Right renal pelvis (tissue), 4 donors: ENCODE measurements at regions not wholly inside any gene's neighbourhood (a gene's known extent, or its start where the extent isn't known, plus 50 kb on each side); places are given as distances from the start of the nearest gene placed in this dataset.
A peak's percentile ranks its signal among the peaks of the same experiment; 100 is the strongest.

Source experiments
- DNase-seq, 4 donors: peaks; one replicate each; pipeline ENCODE4 v3.0.0-alpha.2; 2013; ENCODE audit warnings: low read depth in 4 of 4, low spot score in 3 of 4, missing footprints in 1 of 4

- no peak for DNase-seq
These were observed 183.1 kb downstream of the CHST1 start for GRCh38 chr11:45482331-45482730.

- DNase-seq: no peak
These were observed 184.4 kb downstream of the CHST1 start for GRCh38 chr11:45481026-45481425.

GRCh38 chr11:45477588-45477987 is 187.8 kb downstream of the CHST1 start:
- no peak for DNase-seq

GRCh38 chr11:45476126-45476525 is 189.3 kb downstream of the CHST1 start:
- DNase-seq: no peak

- DNase-seq: no peak
These were observed 189.0 kb upstream of the SYT13 start for GRCh38 chr11:45475173-45475572.

- DNase-seq: peak in 2 of 4 donors; percentile 13 to 25
These were observed 187.3 kb upstream of the SYT13 start for GRCh38 chr11:45473341-45473895.

GRCh38 chr11:45472716-45473317 is 186.7 kb upstream of the SYT13 start:
- DNase-seq: no peak

GRCh38 chr11:45471266-45471665 is 185.1 kb upstream of the SYT13 start:
- DNase-seq: no peak

- DNase-seq: no peak
These were observed 184.6 kb upstream of the SYT13 start for GRCh38 chr11:45470794-45471167.

GRCh38 chr11:45470151-45470793 is 184.1 kb upstream of the SYT13 start:
- DNase-seq: no peak

- peak in 3 of 4 donors; percentile 16 to 22 (median 18) for DNase-seq
These were observed 182.2 kb upstream of the SYT13 start for GRCh38 chr11:45468267-45468856.

- no peak for DNase-seq
These were observed 177.4 kb upstream of the SYT13 start for GRCh38 chr11:45463541-45463940.

- DNase-seq: no peak
These were observed 175.4 kb upstream of the SYT13 start for GRCh38 chr11:45461514-45461913.

- DNase-seq: no peak
These were observed 173.3 kb upstream of the SYT13 start for GRCh38 chr11:45459491-45459890.

GRCh38 chr11:45458269-45458668 is 172.1 kb upstream of the SYT13 start:
- no peak for DNase-seq

GRCh38 chr11:45457649-45458048 is 171.5 kb upstream of the SYT13 start:
- DNase-seq: no peak

- no peak for DNase-seq
These were observed 170.5 kb upstream of the SYT13 start for GRCh38 chr11:45456686-45457085.

GRCh38 chr11:45455536-45455935 is 169.4 kb upstream of the SYT13 start:
- DNase-seq: no peak

- no peak for DNase-seq
These were observed 168.8 kb upstream of the SYT13 start for GRCh38 chr11:45454917-45455401.

GRCh38 chr11:45453721-45454120 is 167.6 kb upstream of the SYT13 start:
- no peak for DNase-seq

- DNase-seq: no peak
These were observed 165.8 kb upstream of the SYT13 start for GRCh38 chr11:45451766-45452440.
